ENCODE measurements at regions not wholly inside any gene's neighbourhood (a gene's known extent, or its start where the extent isn't known, plus 50 kb on each side); places are given as distances from the start of the nearest gene placed in this dataset.

- no peak for DNase-seq
- H3K27me3 ChIP-seq (ENCODE audit: control insufficient read depth, insufficient read depth, low read length): no peaks in the 10 kb centered on the region
- no peak overlapping the region for H3K4me3 ChIP-seq (ENCODE audit: low read length)
- H3K9me3 ChIP-seq (replicated peaks; ENCODE audit: control insufficient read depth, low read depth, low read length): no peaks in the 10 kb centered on the region
- H3K4me1 ChIP-seq (ENCODE audit: control insufficient read depth, insufficient read depth, low read length): peaks cover 2% of the 10 kb centered on the region
- no peaks in the 10 kb centered on the region for H3K36me3 ChIP-seq (ENCODE audit: control insufficient read depth, insufficient read depth, low read length)
- WGBS (ENCODE audit: insufficient coverage): no CpG with 5 or more reads among the region's 3 CpGs
- H3K27ac ChIP-seq (ENCODE audit: low read length): no peak overlapping the region
Measured at GRCh38 chr21:15410853-15411252, 318.9 kb upstream of the USP25 start.

DNA sequence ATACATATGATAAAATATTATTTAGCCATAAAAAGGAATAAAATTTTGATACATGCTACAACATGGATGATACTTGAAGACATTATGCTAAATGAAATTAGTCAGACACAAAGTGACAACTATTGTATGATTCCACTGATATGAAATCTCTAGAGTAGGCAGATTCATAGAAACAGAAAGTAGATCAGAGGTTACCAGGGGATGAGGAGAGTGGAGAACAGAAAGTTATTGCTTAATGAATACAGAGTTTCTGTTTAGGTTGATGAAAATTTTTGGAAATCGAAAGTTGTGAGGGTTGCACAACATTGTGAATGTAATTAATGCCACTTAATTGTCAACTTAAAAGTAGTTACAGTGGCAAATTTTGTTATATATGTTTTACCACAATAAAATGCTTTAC, 315.7 kb upstream of the USP25 start:
- H3K27me3 ChIP-seq (ENCODE audit: control insufficient read depth, insufficient read depth, low read length): no peaks in the 10 kb centered on the region
- no peak overlapping the region for H3K27ac ChIP-seq (ENCODE audit: low read length)
- no CpG with 5 or more reads among the region's 1 CpG for WGBS (ENCODE audit: insufficient coverage)
- peaks cover 2% of the 10 kb centered on the region for H3K4me1 ChIP-seq (ENCODE audit: control insufficient read depth, insufficient read depth, low read length)
- H3K36me3 ChIP-seq (ENCODE audit: control insufficient read depth, insufficient read depth, low read length): no peaks in the 10 kb centered on the region
- H3K4me3 ChIP-seq (ENCODE audit: low read length): no peak overlapping the region
- H3K9me3 ChIP-seq (replicated peaks; ENCODE audit: control insufficient read depth, low read depth, low read length): no peaks in the 10 kb centered on the region
- DNase-seq: peak; percentile 20

- H3K36me3 ChIP-seq (ENCODE audit: control insufficient read depth, insufficient read depth, low read length): no peaks in the 10 kb centered on the region
- DNase-seq: peak; percentile 28
- no peak overlapping the region for H3K27ac ChIP-seq (ENCODE audit: low read length)
- WGBS (ENCODE audit: insufficient coverage): no CpG with 5 or more reads among the region's 2 CpGs
- H3K9me3 ChIP-seq (replicated peaks; ENCODE audit: control insufficient read depth, low read depth, low read length): no peaks in the 10 kb centered on the region
- H3K4me1 ChIP-seq (ENCODE audit: control insufficient read depth, insufficient read depth, low read length): no peaks in the 10 kb centered on the region
- no peak overlapping the region for H3K4me3 ChIP-seq (ENCODE audit: low read length)
- H3K27me3 ChIP-seq (ENCODE audit: control insufficient read depth, insufficient read depth, low read length): no peaks in the 10 kb centered on the region
Measured at GRCh38 chr21:15415541-15416261, 314.1 kb upstream of the USP25 start.

- WGBS (ENCODE audit: insufficient coverage): no CpG with 5 or more reads among the region's 5 CpGs
- no peak for DNase-seq
- Histone ChIP-seq H3K27me3 (ENCODE audit: control insufficient read depth, insufficient read depth, low read length) (no peaks in the 10 kb centered on the region), H3K27ac (ENCODE audit: low read length) (no peak overlapping the region), H3K9me3 (replicated peaks; ENCODE audit: control insufficient read depth, low read depth, low read length) (no peaks in the 10 kb centered on the region), H3K36me3 (ENCODE audit: control insufficient read depth, insufficient read depth, low read length) (no peaks in the 10 kb centered on the region), H3K4me3 (ENCODE audit: low read length) (no peak overlapping the region), H3K4me1 (ENCODE audit: control insufficient read depth, insufficient read depth, low read length) (no peaks in the 10 kb centered on the region)
Measured at GRCh38 chr21:15421441-15421881, 308.3 kb upstream of the USP25 start.

DNA sequence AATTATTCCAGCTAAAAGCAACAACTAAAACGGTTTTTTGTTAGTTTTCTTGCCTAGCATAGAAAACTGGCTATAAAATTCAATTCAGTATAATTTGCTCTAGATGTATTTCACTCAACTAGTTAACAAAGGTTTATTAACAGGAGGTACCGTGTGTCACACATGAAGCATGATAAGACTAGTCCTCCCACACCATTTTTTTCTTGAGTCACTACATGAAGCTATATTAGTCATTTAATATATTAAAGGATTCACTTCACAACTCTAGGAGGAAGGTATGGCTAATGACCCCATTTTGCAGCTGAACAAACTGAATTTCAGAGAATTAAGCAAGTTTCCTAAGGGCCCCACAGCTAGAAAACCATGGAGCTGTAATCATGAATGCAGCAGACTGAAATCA, 307.8 kb upstream of the USP25 start:
- WGBS (ENCODE audit: insufficient coverage): no CpG with 5 or more reads among the region's 2 CpGs
- Histone ChIP-seq H3K9me3 (replicated peaks; ENCODE audit: control insufficient read depth, low read depth, low read length) (no peaks in the 10 kb centered on the region), H3K4me3 (ENCODE audit: low read length) (no peak overlapping the region), H3K36me3 (ENCODE audit: control insufficient read depth, insufficient read depth, low read length) (no peaks in the 10 kb centered on the region), H3K27ac (ENCODE audit: low read length) (no peak overlapping the region), H3K27me3 (ENCODE audit: control insufficient read depth, insufficient read depth, low read length) (no peaks in the 10 kb centered on the region), H3K4me1 (ENCODE audit: control insufficient read depth, insufficient read depth, low read length) (no peaks in the 10 kb centered on the region)
- DNase-seq: no peak

DNA sequence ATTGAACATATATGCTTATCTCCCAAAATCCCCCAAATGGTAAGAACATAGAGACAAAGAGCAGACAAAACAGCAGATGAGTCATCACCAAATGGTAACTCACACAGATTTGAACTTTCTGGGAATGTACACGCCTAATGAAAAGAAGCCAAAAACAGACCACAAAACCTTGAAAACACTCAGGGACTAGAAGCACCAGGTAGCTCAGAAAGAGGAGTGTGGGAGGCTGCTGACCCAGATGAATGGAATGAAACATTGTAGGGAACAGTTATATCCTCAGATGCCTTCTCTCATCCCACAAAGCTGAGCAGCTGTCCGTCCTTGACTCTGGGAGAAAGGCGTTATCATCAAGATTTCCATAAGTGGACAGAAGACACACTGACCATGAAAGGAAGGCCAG, 307.0 kb upstream of the USP25 start:
- Histone ChIP-seq H3K9me3 (replicated peaks; ENCODE audit: control insufficient read depth, low read depth, low read length) (no peaks in the 10 kb centered on the region), H3K36me3 (ENCODE audit: control insufficient read depth, insufficient read depth, low read length) (no peaks in the 10 kb centered on the region), H3K4me1 (ENCODE audit: control insufficient read depth, insufficient read depth, low read length) (no peaks in the 10 kb centered on the region), H3K4me3 (ENCODE audit: low read length) (no peak overlapping the region), H3K27ac (ENCODE audit: low read length) (no peak overlapping the region), H3K27me3 (ENCODE audit: control insufficient read depth, insufficient read depth, low read length) (no peaks in the 10 kb centered on the region)
- no CpG with 5 or more reads among the region's 3 CpGs for WGBS (ENCODE audit: insufficient coverage)
- no peak for DNase-seq

- no peak for DNase-seq
- Histone ChIP-seq H3K27me3 (ENCODE audit: control insufficient read depth, insufficient read depth, low read length) (no peaks in the 10 kb centered on the region), H3K9me3 (replicated peaks; ENCODE audit: control insufficient read depth, low read depth, low read length) (no peaks in the 10 kb centered on the region), H3K4me1 (ENCODE audit: control insufficient read depth, insufficient read depth, low read length) (no peaks in the 10 kb centered on the region), H3K4me3 (ENCODE audit: low read length) (no peak overlapping the region), H3K36me3 (ENCODE audit: control insufficient read depth, insufficient read depth, low read length) (no peaks in the 10 kb centered on the region), H3K27ac (ENCODE audit: low read length) (no peak overlapping the region)
- WGBS (ENCODE audit: insufficient coverage): no CpG with 5 or more reads among the region's 4 CpGs
Measured at GRCh38 chr21:15423676-15424445, 305.9 kb upstream of the USP25 start.

DNA sequence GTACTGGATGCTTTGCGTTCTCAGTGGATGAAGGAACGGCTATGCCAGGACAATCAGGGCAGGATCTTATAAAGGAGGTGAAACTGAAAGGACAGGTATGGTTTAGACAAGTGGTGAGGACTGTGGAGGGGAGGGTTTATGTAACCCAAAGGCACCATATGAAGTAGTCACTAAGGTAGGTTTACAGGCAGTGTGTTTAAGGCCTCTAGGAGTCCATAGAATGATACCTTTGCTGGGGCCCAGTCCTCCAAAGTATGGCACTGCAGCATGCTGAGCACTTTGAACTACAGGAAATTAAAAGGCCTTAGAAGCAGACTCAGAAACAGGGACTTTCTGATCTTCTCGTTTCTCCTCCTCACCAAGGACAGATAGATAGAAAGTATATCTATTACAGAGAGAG, 304.7 kb upstream of the USP25 start:
- 88% methylated on average over 2 of the region's 3 CpGs for WGBS (ENCODE audit: insufficient coverage)
- Histone ChIP-seq H3K36me3 (ENCODE audit: control insufficient read depth, insufficient read depth, low read length) (no peaks in the 10 kb centered on the region), H3K4me3 (ENCODE audit: low read length) (no peak overlapping the region), H3K27ac (ENCODE audit: low read length) (no peak overlapping the region), H3K4me1 (ENCODE audit: control insufficient read depth, insufficient read depth, low read length) (no peaks in the 10 kb centered on the region), H3K9me3 (replicated peaks; ENCODE audit: control insufficient read depth, low read depth, low read length) (no peaks in the 10 kb centered on the region), H3K27me3 (ENCODE audit: control insufficient read depth, insufficient read depth, low read length) (no peaks in the 10 kb centered on the region)
- DNase-seq: no peak

DNA sequence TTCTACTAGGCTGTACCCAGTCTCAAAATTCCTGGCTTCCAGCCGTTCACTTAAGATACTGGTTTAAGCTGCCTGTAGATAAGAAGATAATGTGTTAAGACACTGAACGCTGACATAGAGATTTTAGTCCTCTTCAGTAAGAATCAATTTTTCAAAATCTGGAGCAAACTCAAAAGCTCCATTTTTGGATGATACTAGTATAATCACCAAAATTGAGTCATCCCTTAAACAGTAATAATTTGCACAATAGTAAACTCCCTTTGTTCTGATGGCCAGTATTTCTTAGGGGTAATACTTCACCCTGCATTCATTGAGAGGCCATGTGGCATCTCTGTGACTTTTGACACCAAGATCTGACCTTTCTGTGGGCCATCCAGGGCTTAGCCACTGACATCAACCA, 299.8 kb upstream of the USP25 start:
- peak; percentile 49 for DNase-seq
- no CpG with 5 or more reads among the region's 2 CpGs for WGBS (ENCODE audit: insufficient coverage)
- Histone ChIP-seq H3K9me3 (replicated peaks; ENCODE audit: control insufficient read depth, low read depth, low read length) (no peaks in the 10 kb centered on the region), H3K27ac (ENCODE audit: low read length) (peak overlapping the region; percentile 69), H3K36me3 (ENCODE audit: control insufficient read depth, insufficient read depth, low read length) (no peaks in the 10 kb centered on the region), H3K4me1 (ENCODE audit: control insufficient read depth, insufficient read depth, low read length) (peaks cover 9% of the 10 kb centered on the region), H3K27me3 (ENCODE audit: control insufficient read depth, insufficient read depth, low read length) (no peaks in the 10 kb centered on the region), H3K4me3 (ENCODE audit: low read length) (no peak overlapping the region)

GRCh38 chr21:15430577-15430976, 299.2 kb upstream of the USP25 start:
- Histone ChIP-seq H3K27me3 (ENCODE audit: control insufficient read depth, insufficient read depth, low read length) (no peaks in the 10 kb centered on the region), H3K9me3 (replicated peaks; ENCODE audit: control insufficient read depth, low read depth, low read length) (no peaks in the 10 kb centered on the region), H3K36me3 (ENCODE audit: control insufficient read depth, insufficient read depth, low read length) (no peaks in the 10 kb centered on the region), H3K4me3 (ENCODE audit: low read length) (no peak overlapping the region), H3K4me1 (ENCODE audit: control insufficient read depth, insufficient read depth, low read length) (peaks cover 9% of the 10 kb centered on the region), H3K27ac (ENCODE audit: low read length) (peak overlapping the region; percentile 69)
- 0% methylated on average over 2 of the region's 3 CpGs for WGBS (ENCODE audit: insufficient coverage)
- DNase-seq: peak; percentile 93

Data from muscle of leg (tissue), 3 donors.